A549 (cell line): ENCODE measurements at regions not wholly inside any gene's neighbourhood (a gene's known extent, or its start where the extent isn't known, plus 50 kb on each side); places are given as distances from the start of the nearest gene placed in this dataset.

Experiments
- ATAC-seq, 2 experiments: fragments of 200-7000 bp in 1 of 2; fragments of >200 bp in 1 of 2; cut with Nextera tagmentation in 1 of 2; cut with Tn5 transposase in 1 of 2; 3 replicates each; pipeline versions ENCODE4 v1.8.0 to v1.9.1; 2018 to 2020; ENCODE audit warnings: mild to moderate bottlenecking in 1 of 2, moderate library complexity in 1 of 2
- CTCF ChIA-PET: fragments of 300-600 bp; sonication (Branson Sonifier 250); formaldehyde crosslinking; extraction: SDS; loops from one replicate; lab custom pipeline; 2021; ENCODE audit warnings: antibody characterized with exemption, inconsistent platforms; lab: Yijun Ruan, JAX
- POLR2A ChIA-PET: fragments of 350-600 bp; formaldehyde crosslinking; extraction: SDS; loops from one replicate; lab custom pipeline; 2021; ENCODE audit warnings: antibody characterized with exemption, inconsistent platforms; lab: Yijun Ruan, JAX
- DNase-seq, 2 experiments: peaks; one replicate each; pipeline versions ENCODE4 v3.0.0 to v3.0.0-alpha.2; 2011 to 2016; ENCODE audit warnings: low read depth in 1 of 2, low spot score in 1 of 2
- FAIRE-seq: peaks from 2 replicates; lab custom pipeline; 2011; peaks lifted over from hg19 to GRCh38; lab: Jason Lieb, UNC
- H3K27ac ChIP-seq, 2 experiments: fragments of >200 bp; sonication (Bioruptor Twin); formaldehyde crosslinking; 3 replicates each; pipeline ENCODE4 v1.5.1; 2016 to 2017
- H3K4me1 ChIP-seq: fragments of >200 bp; sonication (Bioruptor Twin); formaldehyde crosslinking; 3 replicates; pipeline ENCODE4 v1.6.1; 2016
- H3K4me2 ChIP-seq: fragments of >200 bp; sonication (Bioruptor Twin); formaldehyde crosslinking; 3 replicates; pipeline ENCODE4 v1.6.1; 2016
- H3K4me3 ChIP-seq: fragments of >200 bp; sonication (Bioruptor Twin); formaldehyde crosslinking; 3 replicates; pipeline ENCODE4 v1.5.1; 2016
- H3K9me3 ChIP-seq: fragments of >200 bp; sonication (Bioruptor Twin); formaldehyde crosslinking; 3 replicates; pipeline ENCODE4 v1.6.1; 2016
- BHLHE40 ChIP-seq: IDR thresholded peaks from 2 replicates; pipeline ENCODE4 v1.6.1; 2012; ENCODE audit warnings: low read depth, low read length, inconsistent platforms
- CEBPB ChIP-seq, 2 experiments: fragments of >200 bp in 1 of 2; sonication (Bioruptor Twin) in 1 of 2; formaldehyde crosslinking in 1 of 2; IDR thresholded peaks; 2 replicates each; pipeline ENCODE4 v1.6.1; 2012 to 2016
- CHD2 ChIP-seq: fragments of 150-350 bp; IDR thresholded peaks from 2 replicates; pipeline ENCODE4 v1.6.1; 2014; ENCODE audit warnings: low read length; ENCODE audit not compliant: partially characterized antibody
- EHMT2 ChIP-seq: fragments of 200-600 bp; sonication (generic); IDR thresholded peaks from 2 replicates; pipeline ENCODE4 v1.6.1; 2016; ENCODE audit warnings: antibody characterized with exemption, low read depth, mild to moderate bottlenecking, moderate library complexity
- EP300 ChIP-seq, 2 experiments: fragments of >200 bp; sonication (Bioruptor Twin); formaldehyde crosslinking; IDR thresholded peaks; 2 replicates in 1 of 2; 3 replicates in 1 of 2; pipeline ENCODE4 v1.6.1; 2016 to 2017
- HDAC2 ChIP-seq: fragments of 200-600 bp; sonication (generic); IDR thresholded peaks from 2 replicates; pipeline ENCODE4 v1.6.1; 2016
- HEYL ChIP-seq: fragments of 250-450 bp; sonication (Bioruptor Pico); IDR thresholded peaks from 2 replicates; pipeline ENCODE4 v1.8.0; 2021; ENCODE audit warnings: mild to moderate bottlenecking, moderate library complexity
- HOXB13 ChIP-seq: fragments of 250-450 bp; sonication (Bioruptor Pico); IDR thresholded peaks from 2 replicates; pipeline ENCODE4 v1.5.0; 2020; ENCODE audit warnings: low read depth, mild to moderate bottlenecking, moderate library complexity
- JUN ChIP-seq, 2 experiments: fragments of >200 bp; sonication (Bioruptor Twin); formaldehyde crosslinking; IDR thresholded peaks; 2 replicates in 1 of 2; 3 replicates in 1 of 2; pipeline ENCODE4 v1.6.1; 2016 to 2017
- MYC ChIP-seq: IDR thresholded peaks from 2 replicates; pipeline ENCODE4 v1.6.1; 2012; ENCODE audit warnings: mild to moderate bottlenecking, inconsistent platforms, low read length, improper control_type of control experiment, borderline replicate concordance
- PHF8 ChIP-seq: fragments of 200-600 bp; sonication (generic); IDR thresholded peaks from 2 replicates; pipeline ENCODE4 v1.6.1; 2016; ENCODE audit warnings: low read depth, mild to moderate bottlenecking, antibody characterized with exemption, moderate library complexity, borderline replicate concordance
- POLR2AphosphoS2 ChIP-seq: conservative IDR thresholded peaks from 2 replicates; pipeline ENCODE4 v1.6.1; 2012; ENCODE audit warnings: low read length, improper control_type of control experiment, inconsistent platforms
- ZFP36 ChIP-seq: fragments of 450-650 bp; IDR thresholded peaks from 2 replicates; pipeline ENCODE4 v1.6.1; 2014; ENCODE audit warnings: borderline replicate concordance; ENCODE audit not compliant: partially characterized antibody
- ZNF302 ChIP-seq: fragments of 250-450 bp; sonication (Bioruptor Pico); IDR thresholded peaks from 2 replicates; pipeline ENCODE4 v1.9.0; 2021; ENCODE audit warnings: inconsistent platforms, mild to moderate bottlenecking, moderate library complexity
- ZSCAN20 ChIP-seq: fragments of 250-450 bp; sonication (Bioruptor Pico); IDR thresholded peaks from 2 replicates; pipeline ENCODE4 v1.8.0; 2022; ENCODE audit warnings: mild to moderate bottlenecking, moderate library complexity
- WGBS: methylation state at CpG from one replicate; pipeline ENCODE4 v1.1.6; 2017; ENCODE audit errors: missing lambda C conversion rate; 5-methylcytosine and 5-hydroxymethylcytosine counted together
- TF ChIP-seq, protein P1 (sequence below): fragments of 450-650 bp; IDR thresholded peaks from 2 replicates; pipeline ENCODE4 v1.6.1; 2014; ENCODE audit warnings: antibody characterized with exemption
- TF ChIP-seq, protein P2 (sequence below): fragments of 200-600 bp; sonication (generic); IDR thresholded peaks from 2 replicates; pipeline ENCODE4 v1.6.1; 2016; ENCODE audit warnings: antibody characterized with exemption, mild to moderate bottlenecking, moderate library complexity
- TF ChIP-seq, protein P3 (sequence below): fragments of 250-450 bp; sonication (Bioruptor Pico); IDR thresholded peaks from 2 replicates; pipeline ENCODE4 v1.5.0; 2020; ENCODE audit warnings: low read depth, mild to moderate bottlenecking, moderate library complexity

DNA sequence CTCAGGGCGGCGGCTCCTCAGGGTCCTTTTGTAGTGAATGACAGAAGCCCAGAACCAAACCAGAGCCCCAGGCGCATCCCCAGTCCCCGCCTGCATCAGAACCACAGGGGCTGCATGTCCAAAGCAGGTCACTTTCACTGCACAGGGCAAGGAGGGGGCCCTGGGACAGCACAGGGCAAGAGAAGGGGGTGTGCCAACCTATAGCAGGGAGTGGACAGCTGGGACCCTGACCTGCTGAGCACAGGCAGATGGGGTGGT, 501.4 kb downstream of the PREX1 start (continued):
- TF ChIP-seq, protein P1, sequence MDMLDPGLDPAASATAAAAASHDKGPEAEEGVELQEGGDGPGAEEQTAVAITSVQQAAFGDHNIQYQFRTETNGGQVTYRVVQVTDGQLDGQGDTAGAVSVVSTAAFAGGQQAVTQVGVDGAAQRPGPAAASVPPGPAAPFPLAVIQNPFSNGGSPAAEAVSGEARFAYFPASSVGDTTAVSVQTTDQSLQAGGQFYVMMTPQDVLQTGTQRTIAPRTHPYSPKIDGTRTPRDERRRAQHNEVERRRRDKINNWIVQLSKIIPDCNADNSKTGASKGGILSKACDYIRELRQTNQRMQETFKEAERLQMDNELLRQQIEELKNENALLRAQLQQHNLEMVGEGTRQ, result no peak
- TF ChIP-seq POLR2AphosphoS2 (no peak), CEBPB (IDR thresholded peaks at IDR 0.05) (no peak)
- TF ChIP-seq, protein P2, sequence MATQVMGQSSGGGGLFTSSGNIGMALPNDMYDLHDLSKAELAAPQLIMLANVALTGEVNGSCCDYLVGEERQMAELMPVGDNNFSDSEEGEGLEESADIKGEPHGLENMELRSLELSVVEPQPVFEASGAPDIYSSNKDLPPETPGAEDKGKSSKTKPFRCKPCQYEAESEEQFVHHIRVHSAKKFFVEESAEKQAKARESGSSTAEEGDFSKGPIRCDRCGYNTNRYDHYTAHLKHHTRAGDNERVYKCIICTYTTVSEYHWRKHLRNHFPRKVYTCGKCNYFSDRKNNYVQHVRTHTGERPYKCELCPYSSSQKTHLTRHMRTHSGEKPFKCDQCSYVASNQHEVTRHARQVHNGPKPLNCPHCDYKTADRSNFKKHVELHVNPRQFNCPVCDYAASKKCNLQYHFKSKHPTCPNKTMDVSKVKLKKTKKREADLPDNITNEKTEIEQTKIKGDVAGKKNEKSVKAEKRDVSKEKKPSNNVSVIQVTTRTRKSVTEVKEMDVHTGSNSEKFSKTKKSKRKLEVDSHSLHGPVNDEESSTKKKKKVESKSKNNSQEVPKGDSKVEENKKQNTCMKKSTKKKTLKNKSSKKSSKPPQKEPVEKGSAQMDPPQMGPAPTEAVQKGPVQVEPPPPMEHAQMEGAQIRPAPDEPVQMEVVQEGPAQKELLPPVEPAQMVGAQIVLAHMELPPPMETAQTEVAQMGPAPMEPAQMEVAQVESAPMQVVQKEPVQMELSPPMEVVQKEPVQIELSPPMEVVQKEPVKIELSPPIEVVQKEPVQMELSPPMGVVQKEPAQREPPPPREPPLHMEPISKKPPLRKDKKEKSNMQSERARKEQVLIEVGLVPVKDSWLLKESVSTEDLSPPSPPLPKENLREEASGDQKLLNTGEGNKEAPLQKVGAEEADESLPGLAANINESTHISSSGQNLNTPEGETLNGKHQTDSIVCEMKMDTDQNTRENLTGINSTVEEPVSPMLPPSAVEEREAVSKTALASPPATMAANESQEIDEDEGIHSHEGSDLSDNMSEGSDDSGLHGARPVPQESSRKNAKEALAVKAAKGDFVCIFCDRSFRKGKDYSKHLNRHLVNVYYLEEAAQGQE, result no peak

GRCh38 chr20:48325656-48326433, 502.0 kb downstream of the PREX1 start:
- Histone ChIP-seq H3K9me3 (no peaks in the 10 kb centered on the region), H3K4me2 (no peak overlapping the region), H3K4me1 (peaks cover 13% of the 10 kb centered on the region), H3K27ac (no peak overlapping the region)
- 65% methylated on average over 25 of the region's 31 CpGs for WGBS
- ATAC-seq, result no peak
- ChIA-PET CTCF (interaction anchor here (1.1 kb wide), 1 partner anchor 30 kb away, joined by 3 read pairs; no protein-coding TSS in a partner anchor), POLR2A (no interaction called here)
- TF ChIP-seq BHLHE40, result no peak
- no peak for TF ChIP-seq JUN (IDR thresholded peaks at IDR 0.05)
- TF ChIP-seq ZNF302, result no peak
- TF ChIP-seq PHF8, result no peak
- no peak for TF ChIP-seq HDAC2
- no peak for TF ChIP-seq ZSCAN20 (CRISPR knock-in tag)
- TF ChIP-seq, protein P3, sequence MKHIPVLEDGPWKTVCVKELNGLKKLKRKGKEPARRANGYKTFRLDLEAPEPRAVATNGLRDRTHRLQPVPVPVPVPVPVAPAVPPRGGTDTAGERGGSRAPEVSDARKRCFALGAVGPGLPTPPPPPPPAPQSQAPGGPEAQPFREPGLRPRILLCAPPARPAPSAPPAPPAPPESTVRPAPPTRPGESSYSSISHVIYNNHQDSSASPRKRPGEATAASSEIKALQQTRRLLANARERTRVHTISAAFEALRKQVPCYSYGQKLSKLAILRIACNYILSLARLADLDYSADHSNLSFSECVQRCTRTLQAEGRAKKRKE, result no peak
- no peak for TF ChIP-seq ZFP36
- TF ChIP-seq CHD2, result no peak
- TF ChIP-seq HEYL (CRISPR knock-in tag), result no peak
- TF ChIP-seq, all 56 proteins: peak for 0
- DNase-seq (no peak), FAIRE-seq (no peak)
- H3K4me3 ChIP-seq, result no peak overlapping the region

DNA sequence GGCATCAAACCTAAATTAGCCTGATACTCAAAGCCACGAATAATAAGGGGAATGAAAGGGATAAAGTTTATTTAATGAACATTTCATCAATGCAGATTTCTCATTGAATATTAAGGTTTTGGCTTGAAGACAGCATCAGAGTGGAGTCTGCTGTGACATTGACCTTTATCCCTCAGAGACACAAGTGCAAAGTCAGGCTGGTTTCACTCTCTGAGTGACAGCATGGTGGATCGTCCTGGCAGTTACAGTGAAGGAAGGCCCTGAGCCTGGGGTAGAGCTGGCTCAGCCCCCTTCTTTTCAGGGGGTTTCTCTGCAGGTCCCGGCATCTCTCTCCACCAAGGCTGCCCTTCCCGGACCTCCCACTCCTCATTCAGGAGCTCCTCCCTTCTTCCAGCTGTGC, 503.1 kb downstream of the PREX1 start:
- Histone ChIP-seq H3K4me2 (no peak overlapping the region), H3K9me3 (no peaks in the 10 kb centered on the region), H3K27ac (no peak overlapping the region), H3K4me3 (no peak overlapping the region), H3K4me1 (peaks cover 2% of the 10 kb centered on the region)
- 29% methylated on average over 4 of the region's 4 CpGs for WGBS
- ATAC-seq (no peak), DNase-seq (no peak), FAIRE-seq (no peak)
- CTCF ChIA-PET, result no interaction called here
- TF ChIP-seq HOXB13 (no peak), EHMT2 (no peak)
- POLR2A ChIA-PET, result no interaction called here

DNA sequence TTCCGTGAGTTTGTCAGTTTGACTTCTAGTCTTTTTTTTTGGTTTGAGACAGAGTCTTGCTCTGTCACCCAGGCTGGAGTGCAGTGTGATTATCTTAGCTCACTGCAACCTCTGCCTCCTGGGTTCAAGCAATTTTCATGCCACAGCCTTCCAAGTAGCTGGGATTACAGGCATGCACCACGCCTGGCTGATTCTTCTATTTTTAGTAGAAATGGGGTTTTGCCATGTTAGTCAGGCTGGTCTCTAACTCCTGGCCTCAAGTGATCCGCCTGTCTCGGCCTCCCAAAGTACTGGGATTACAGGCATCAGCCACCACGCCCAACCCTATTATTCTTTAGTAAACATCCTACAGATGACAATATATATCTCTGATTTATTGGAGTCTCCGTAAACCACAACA, 506.5 kb downstream of the PREX1 start:
- DNase-seq, result no peak
- H3K9me3 ChIP-seq, result no peaks in the 10 kb centered on the region
- no peaks in the 10 kb centered on the region for H3K4me1 ChIP-seq
- H3K27ac ChIP-seq, result no peak overlapping the region
- no peak for TF ChIP-seq EP300 (IDR thresholded peaks at IDR 0.05)
- TF ChIP-seq MYC, result no peak
- TF ChIP-seq ZFP36, result no peak
- no peak for TF ChIP-seq EHMT2
- no peak for FAIRE-seq
- WGBS, result 74% methylated on average over 6 of the region's 6 CpGs
- ATAC-seq, result no peak
- H3K4me3 ChIP-seq, result no peak overlapping the region
- CTCF ChIA-PET, result interaction anchor here (0.5 to 1.6 kb wide), 4 partner anchors 9 to 35 kb away, joined by 4 to 5 read pairs (median 4); no protein-coding TSS in a partner anchor
- POLR2A ChIA-PET, result no interaction called here
- no peak overlapping the region for H3K4me2 ChIP-seq
